IPS-NIHi7 (cell line): ENCODE measurements at regions not wholly inside any gene's neighbourhood (a gene's known extent, or its start where the extent isn't known, plus 50 kb on each side); places are given as distances from the start of the nearest gene placed in this dataset.
"Not testable (repeated sequence)": the region's sequence is repeated elsewhere in the genome, so short reads cannot be mapped to it uniquely, and the experiment has no call there.

Source experiments
- DNase-seq: peaks from one replicate; pipeline ENCODE4 v3.0.0; 2012; ENCODE audit warnings: mixed read lengths; ENCODE audit errors: extremely low spot score

GRCh38 chr14:41549821-41550607 lies 56.7 kb upstream of the LRFN5 start:
- DNase-seq: no peak

DNA sequence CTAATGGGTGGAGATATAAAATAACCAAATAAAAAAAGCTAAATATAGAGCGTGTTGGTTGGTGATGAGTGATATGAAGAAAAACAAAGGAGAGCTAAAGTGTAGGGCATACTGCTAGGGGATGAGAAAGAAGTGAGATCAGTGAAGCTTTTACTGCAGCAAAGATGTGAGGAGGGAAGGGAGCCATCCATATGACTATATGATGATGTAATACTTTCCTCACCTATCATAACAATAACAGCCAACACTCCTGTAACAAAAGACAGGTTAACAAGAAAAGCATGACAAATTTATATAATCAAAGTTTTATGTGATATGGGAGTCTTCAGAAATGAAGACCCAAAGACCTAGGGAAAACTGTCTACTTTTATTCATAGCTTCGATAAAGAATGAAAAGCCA lies 57.4 kb upstream of the LRFN5 start:
- DNase-seq: no peak

DNA sequence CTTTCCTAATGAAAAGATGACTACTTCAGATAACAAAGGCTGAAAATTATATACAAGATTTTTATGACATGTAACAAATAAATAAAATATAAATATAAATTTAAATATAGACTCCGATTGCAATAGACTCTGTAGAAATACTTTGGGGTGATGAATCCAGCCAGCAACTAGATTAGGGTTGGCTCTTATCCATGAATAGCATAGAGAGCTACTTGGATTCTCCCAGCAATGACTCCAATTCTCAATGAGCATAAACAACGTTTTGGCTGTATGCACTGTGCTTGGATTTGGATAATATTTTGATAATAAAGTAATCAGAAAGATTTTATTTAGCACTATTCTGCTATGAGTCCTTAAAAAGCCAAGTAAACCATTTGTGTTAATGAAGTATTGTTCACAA lies 58.0 kb upstream of the LRFN5 start:
- DNase-seq: no peak

DNA sequence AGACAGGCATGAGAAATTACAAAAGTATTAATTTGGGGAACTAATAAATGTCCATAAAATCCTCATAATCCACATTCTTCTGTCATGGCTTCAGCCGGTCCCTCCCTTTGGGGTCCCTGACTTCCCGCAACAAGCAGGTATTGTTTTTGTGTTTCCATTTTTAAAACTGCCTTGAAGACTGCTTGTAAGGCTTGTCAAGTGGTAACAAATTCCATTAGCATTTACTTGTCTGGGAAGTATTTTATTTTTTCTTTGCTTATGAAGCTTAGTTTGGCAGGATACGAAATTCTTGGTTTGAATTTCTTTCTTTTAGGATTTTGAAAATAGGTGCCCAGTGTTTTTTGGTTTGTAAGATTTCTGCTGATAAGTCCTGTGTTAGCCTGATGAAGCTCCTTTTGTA lies 65.3 kb upstream of the LRFN5 start:
- DNase-seq: no peak

DNA sequence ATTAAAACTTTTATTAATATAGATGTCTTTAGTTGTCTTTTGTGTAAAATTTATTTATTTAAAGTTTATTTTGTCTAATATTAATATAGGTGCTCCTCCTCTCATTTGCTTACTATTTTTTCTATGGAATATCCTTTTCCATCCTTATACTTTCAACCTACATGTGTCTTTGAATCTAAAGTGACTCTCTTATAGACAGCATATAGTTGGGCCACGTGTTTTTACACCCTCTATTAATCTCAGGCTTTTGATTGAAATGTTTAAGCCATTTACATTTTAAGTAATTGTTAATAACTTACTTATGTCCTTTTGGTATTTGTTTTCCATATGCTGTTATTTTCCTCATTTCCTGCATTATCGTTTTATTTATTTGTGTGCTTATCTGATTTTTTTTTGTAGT lies 74.4 kb upstream of the LRFN5 start:
- no peak for DNase-seq

DNA sequence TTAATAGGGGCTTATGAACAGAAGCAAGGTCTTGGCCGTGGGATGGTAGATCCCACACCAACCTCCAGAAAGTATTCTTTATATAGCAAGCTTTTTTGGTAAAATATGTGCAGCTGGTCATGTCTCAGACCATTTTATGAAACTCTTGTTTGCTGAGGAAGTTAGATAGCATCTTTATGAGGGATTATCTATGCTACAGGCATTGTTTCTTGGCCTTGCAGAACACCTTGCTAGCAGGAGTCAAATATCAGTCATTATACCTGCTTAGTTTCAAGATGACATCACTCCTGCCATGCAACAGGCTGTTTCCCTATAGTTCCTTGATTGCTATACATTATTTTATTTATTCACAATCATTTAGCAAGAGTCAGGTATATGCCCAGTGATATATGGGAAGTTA lies 84.8 kb upstream of the LRFN5 start:
- no peak for DNase-seq

GRCh38 chr14:41518030-41518429 lies 88.6 kb upstream of the LRFN5 start:
- not testable (repeated sequence) for DNase-seq

- DNase-seq: no peak
Measured at GRCh38 chr14:41506552-41506951, 100.1 kb upstream of the LRFN5 start.

DNA sequence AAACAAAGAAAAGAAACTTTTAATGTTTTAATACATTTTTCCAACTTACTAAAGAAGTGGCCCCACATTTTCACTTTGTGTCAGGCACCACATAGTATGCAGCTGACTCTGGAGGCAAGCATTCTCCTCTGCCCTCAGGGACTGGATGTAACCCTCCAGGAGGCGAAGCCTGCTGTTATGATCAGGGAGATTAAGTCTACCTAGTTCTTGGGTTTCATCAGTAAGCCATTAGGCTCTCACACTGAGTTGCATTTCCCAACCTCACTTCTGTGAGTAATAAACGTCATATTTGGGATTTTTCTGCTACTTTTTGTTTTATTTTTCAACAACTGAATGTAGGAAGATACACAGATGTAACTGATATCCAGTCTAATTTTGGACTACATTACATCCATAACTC lies 101.2 kb upstream of the LRFN5 start:
- DNase-seq: peak; percentile 54

- DNase-seq: no peak
Measured at GRCh38 chr14:41498959-41499358, 107.7 kb upstream of the LRFN5 start.

DNA sequence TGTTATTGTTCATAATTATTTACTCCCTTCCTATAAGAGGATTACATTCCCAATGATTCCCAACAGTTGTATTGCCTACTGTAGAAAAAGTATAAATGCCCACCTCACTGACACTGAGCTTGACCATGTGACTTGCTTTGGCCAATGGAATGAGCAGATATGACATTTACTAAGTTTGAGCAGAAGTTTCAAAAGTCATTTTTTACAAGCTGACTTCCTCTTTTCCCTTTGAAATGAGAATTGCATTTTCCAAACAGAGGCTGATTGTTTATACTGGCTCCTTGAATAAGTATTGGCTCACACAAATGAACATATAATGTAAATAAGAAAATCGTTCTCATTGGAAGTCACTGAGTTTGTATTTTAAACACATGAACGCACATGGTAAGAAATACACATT lies 116.4 kb upstream of the LRFN5 start:
- DNase-seq: no peak

- DNase-seq: no peak
Measured at GRCh38 chr14:41489315-41489972, 117.2 kb upstream of the LRFN5 start.

DNA sequence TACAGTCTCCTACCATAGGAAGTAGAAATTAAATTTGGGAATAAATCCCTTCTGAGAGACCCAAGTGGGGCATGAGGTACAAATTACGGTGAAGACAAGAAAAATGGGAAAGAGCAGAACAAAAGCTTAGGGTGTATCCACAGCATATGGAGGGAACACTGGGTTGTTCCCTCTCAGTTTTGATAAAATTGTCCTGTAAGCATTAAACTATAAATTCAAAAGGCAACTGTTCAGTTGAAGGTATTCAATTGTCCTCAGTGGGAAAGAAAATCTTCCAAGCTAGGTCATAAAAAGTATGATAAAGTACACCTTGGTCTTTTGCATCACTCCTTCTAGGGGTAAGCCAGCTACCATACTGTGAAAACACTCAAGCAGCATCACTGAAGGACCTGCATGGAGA lies 118.3 kb upstream of the LRFN5 start:
- DNase-seq: no peak

- no peak for DNase-seq
Measured at GRCh38 chr14:41482861-41483260, 123.8 kb upstream of the LRFN5 start.

GRCh38 chr14:41476526-41476925 lies 130.2 kb upstream of the LRFN5 start:
- DNase-seq: no peak

DNA sequence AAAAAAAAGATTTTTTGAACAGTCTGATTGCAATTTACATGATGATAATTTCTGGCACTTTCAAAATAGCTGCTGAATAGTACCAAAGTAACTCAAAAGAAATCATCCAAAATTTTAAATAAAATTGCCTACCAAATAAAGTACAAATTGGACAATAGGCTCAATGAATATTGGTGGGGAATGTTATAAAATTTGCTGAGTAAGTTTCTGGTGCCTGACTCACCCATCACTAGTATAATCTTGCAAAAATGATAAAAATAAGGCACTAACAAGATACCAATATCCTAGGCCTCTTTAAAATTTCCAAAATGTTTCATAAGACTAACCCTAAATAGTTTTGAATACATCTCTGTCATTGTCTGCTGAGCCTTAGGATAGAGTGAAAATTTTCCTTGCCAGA lies 145.3 kb upstream of the LRFN5 start:
- DNase-seq: no peak

DNA sequence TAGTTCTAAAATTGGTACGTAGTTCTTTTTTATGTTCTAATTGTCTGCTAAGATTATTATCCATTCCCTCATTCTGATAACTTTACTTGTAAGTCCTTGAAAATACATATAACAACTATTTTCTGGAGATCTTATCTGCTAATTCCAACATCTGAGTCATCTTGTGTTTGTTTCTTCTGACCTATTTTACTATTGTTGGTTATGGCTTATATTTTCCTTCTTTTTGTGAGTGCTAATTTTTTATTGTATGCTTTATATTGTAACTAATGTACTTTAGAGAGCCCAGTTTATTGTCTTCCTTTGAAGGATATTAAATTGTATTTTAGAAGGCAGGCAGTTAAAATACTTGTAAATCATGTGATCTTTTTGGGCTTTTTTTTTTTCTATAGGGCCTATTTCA lies 149.3 kb upstream of the LRFN5 start:
- DNase-seq: no peak

- DNase-seq: no peak
Measured at GRCh38 chr14:41449066-41449465, 157.6 kb upstream of the LRFN5 start.

DNA sequence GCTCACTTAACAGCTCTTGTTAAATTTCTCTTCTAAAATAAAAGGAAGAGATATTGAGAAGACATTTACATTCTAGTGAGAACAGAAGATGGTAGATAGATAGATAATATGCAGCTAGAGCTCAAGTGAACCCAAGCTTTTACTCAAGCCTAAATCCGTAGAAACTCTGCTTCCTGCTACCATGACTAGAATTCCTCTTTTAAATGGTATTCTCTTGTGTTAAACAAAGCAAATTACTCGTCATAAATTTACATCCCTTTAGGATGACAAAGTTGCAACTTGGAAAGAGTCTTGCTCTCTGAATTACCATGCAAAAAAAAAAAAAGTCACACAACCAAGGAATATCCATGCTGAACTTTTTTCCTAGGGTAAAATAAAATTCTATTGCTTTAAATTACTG lies 160.7 kb upstream of the LRFN5 start:
- peak; percentile 10 for DNase-seq

DNA sequence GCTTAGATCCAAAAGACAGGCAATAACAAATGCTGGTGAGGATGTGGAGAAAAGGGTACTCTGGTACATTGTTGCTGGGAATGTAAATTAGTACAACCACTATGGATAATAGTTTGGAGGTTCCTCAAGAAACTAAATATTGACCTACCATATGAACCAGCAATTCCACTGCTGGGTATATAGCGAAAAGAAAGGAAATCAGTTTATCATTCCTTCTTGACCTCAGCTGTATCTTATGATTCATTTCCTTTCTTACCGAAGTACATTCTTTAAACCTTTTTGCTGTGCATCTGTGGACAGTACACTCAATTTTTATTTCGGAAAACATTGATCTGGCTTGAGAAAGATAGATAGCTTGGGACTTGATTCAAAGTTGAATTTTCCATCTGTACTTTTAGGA lies 183.2 kb upstream of the LRFN5 start:
- no peak for DNase-seq

GRCh38 chr14:41421308-41421707 lies 185.4 kb upstream of the LRFN5 start:
- not testable (repeated sequence) for DNase-seq

- no peak for DNase-seq
Measured at GRCh38 chr14:41419709-41420108, 187.0 kb upstream of the LRFN5 start.

DNA sequence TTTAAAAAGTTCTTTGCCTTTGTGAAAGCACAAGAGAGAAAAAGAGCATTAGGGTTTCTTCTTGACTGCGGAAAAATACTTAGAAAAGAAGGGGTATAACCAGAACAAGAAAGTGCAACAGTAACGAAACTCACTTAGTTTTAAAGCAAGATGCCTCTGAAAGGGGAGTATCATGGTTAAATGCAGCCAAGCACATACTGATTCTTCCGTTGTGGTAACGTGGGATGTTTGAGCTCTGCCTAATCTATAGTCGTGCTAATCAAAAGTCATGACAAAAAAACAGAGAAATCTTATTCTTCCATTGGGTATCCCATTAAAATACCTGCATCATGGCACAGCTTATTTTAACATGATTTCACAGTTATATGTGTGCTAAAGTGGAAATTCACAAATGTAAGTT lies 187.8 kb upstream of the LRFN5 start:
- DNase-seq: no peak

DNA sequence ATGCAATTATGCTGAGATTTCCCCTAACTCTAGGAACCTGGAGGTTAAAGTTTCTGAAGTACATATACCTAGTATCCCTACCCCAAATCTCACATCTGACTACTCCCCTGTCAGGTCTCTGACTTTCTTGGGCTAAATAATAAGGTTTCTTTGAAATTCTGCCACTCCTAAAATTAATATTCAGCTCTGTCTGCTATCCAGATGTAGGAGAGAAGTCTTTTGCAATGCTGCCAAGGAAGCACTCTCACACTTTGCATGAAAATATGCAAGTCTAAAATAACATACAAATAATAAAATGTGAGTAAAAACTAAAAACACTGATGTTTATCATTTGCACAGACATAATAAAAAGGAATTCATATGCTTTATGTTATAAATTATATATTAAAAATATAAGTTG lies 196.9 kb upstream of the LRFN5 start:
- no peak for DNase-seq
